ENCODE measurements at regions not wholly inside any gene's neighbourhood (a gene's known extent, or its start where the extent isn't known, plus 50 kb on each side); places are given as distances from the start of the nearest gene placed in this dataset.

DNA sequence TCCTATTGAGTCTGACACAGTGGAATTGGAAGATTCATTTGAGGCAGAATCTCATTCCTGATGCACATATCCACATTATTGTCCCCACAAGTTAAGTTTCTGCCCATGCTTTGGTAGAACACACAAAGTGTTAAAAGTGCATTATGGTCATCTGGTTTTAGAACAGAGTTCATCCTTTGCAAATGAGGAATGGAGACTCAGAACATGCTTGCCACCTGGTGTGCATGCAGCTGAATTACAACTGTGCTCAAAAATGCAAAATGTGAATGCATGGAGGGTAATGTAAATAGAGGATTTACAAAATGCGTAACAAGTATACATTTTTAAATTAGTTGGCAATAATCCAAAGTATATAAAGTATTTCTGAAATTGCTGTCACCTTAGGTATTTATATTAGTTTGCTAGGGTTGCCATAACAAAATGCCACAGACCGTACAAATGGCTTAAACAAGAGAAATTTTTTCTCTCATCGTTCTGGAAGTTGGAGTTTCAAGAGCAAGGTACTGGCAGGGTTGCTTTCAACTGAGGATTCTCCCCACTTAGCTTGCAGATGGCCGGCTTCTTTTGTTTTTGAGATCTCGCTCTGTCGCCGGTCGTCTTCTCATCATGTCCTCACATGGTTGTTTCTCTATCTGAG, 671.1 kb downstream of the TAF11L14 start:
- TF ChIP-seq POLR2A (IDR thresholded peaks at IDR 0.05): no peak
- TF ChIP-seq, protein P1, sequence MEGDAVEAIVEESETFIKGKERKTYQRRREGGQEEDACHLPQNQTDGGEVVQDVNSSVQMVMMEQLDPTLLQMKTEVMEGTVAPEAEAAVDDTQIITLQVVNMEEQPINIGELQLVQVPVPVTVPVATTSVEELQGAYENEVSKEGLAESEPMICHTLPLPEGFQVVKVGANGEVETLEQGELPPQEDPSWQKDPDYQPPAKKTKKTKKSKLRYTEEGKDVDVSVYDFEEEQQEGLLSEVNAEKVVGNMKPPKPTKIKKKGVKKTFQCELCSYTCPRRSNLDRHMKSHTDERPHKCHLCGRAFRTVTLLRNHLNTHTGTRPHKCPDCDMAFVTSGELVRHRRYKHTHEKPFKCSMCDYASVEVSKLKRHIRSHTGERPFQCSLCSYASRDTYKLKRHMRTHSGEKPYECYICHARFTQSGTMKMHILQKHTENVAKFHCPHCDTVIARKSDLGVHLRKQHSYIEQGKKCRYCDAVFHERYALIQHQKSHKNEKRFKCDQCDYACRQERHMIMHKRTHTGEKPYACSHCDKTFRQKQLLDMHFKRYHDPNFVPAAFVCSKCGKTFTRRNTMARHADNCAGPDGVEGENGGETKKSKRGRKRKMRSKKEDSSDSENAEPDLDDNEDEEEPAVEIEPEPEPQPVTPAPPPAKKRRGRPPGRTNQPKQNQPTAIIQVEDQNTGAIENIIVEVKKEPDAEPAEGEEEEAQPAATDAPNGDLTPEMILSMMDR (IDR thresholded peaks at IDR 0.05 in 4 of 5, conservative IDR thresholded peaks at IDR 0.05 in 1 of 5): no peak
